Stimulated activated CD4-positive, alpha-beta T cell treated with anti-CD3 and anti-CD28 coated beads, Interleukin-2, amount 100 ng/mL, for 24 hours (primary cell): ENCODE measurements at regions not wholly inside any gene's neighbourhood (a gene's known extent, or its start where the extent isn't known, plus 50 kb on each side); places are given as distances from the start of the nearest gene placed in this dataset.

ENCODE experiments used
- DNase-seq, 2 donors: peaks; one replicate each; pipeline ENCODE4 v3.0.0-alpha.2; 2020

DNA sequence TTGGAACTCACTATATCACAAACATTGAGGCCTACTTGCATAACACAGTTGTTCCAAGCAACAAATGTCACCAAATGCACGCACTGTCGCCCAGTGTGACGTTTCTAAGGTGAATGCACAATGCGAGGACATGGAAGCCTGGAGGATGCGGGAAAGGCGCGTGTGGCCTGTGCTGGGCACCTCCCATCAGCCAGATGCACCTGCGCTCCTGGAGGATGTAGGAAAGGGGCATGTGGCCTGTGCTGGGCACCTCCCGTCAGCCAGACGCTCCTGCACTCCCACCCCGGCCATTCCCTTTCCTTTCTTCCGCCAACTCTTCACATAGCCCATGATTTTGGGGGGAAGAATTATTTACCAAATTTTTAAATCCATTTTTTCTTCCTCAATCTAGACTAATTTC, 202.4 kb upstream of the SOX1 start:
- DNase-seq: no peak

DNA sequence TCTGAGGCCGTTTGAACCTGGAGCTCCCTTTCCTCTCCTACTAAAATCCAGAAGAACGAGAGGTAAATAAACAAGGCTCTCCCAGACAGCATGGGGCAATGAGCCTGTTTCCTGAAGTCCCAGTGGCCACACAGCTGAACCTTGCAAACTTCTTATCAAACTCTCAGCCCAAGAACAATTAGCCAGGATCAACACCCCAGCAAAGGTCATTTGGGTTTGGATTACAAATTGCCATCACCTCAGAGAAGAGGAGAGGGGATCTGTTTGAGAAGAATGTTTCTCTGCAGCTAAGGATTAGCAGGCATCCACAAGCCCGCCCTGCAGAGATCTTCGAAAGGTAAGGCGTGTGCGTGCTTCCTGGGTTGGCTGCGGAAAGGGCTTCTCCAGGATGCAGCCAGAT, 201.9 kb upstream of the SOX1 start:
- DNase-seq: no peak

- no peak for DNase-seq
Observed at GRCh38 chr13:111865826-111866225, 201.1 kb upstream of the SOX1 start.

- no peak for DNase-seq
Observed at GRCh38 chr13:111866731-111867245, 200.2 kb upstream of the SOX1 start.

GRCh38 chr13:111867657-111868056, 199.3 kb upstream of the SOX1 start:
- DNase-seq: no peak

DNA sequence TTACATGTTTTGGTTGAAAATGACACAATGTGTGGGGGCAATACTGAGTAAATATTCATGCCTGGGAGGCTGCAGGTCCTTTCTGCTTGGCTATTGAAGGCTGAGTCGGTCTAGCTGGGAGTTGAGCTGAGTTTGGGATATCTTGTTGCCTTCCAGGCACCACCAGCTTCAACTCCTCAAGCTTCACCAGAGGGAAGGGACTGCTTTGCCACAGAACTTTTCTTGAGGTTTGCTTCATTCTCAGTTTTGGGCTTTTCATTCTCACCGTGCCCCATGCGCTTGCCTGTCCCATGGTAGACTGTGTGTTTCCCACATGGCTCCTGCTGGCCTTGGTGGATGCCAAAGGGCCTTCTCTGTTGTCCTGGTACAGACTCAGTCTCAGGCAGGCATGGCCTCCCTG, 198.2 kb upstream of the SOX1 start:
- no peak for DNase-seq

GRCh38 chr13:111872475-111873150, 194.3 kb upstream of the SOX1 start:
- no peak for DNase-seq

- DNase-seq: no peak
Observed at GRCh38 chr13:111873676-111874178, 193.2 kb upstream of the SOX1 start.

DNA sequence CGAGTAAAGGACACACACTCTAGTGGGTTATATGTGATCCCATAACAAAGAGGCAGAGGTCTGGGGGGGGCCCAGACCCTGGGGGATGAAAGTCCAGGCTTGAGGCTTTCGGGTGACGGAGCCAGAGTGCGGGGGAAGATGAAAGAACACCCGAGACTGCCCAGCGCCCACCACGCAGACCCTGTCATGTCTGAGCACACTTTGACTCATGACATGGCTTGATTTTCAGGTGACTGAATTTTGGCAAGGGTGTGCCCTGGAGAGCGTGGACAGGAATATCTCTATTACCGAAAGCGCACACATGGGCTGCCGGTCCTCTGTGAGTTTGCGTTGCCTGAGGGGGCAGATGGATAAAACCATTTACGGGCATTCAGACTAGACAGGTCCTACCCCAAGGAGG, 192.0 kb upstream of the SOX1 start:
- DNase-seq: no peak

GRCh38 chr13:111875915-111876314, 191.0 kb upstream of the SOX1 start:
- DNase-seq: no peak

DNA sequence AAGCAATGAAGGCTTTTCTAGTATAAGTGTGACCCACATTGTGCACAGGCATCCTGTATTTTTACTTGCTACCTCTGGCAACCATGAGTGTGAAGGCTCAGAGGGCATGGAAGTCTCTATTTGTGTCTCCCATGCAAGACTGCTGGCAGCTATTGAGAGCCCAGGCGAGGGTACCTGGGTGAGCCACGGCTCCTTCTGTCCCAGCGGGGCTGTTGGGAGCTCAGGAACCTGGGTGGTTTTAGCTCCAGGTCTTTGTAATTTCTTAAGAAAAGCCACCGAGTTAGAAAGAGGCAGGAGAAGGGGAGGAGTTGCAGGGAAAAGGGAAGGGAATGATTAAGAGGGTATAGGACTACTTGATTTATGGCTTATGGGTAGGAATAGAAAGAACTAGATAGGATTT, 190.4 kb upstream of the SOX1 start:
- no peak for DNase-seq

- DNase-seq: no peak
Observed at GRCh38 chr13:111877906-111878305, 189.0 kb upstream of the SOX1 start.

DNA sequence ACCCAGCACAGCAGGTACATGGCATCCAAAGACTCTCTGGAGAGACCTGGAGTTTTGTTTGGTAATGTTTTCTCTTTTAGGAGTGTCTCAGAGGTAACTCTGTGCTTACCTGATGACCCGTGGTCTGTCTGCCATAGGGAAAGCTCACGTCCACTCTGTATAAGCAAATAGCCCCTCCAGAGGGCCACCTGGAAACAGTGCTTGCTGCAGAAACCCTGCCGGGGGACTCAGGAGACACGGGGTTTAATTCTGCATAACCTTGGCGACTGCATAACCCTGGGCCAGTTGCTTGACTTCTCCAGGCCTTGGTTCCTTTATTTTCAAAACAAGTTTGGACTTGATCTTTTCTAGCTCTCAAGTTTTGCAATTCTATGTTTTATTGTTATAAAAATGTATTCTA, 187.2 kb upstream of the SOX1 start:
- no peak for DNase-seq

GRCh38 chr13:111880185-111880584, 186.8 kb upstream of the SOX1 start:
- no peak for DNase-seq

- no peak for DNase-seq
Observed at GRCh38 chr13:111881700-111882099, 185.2 kb upstream of the SOX1 start.

DNA sequence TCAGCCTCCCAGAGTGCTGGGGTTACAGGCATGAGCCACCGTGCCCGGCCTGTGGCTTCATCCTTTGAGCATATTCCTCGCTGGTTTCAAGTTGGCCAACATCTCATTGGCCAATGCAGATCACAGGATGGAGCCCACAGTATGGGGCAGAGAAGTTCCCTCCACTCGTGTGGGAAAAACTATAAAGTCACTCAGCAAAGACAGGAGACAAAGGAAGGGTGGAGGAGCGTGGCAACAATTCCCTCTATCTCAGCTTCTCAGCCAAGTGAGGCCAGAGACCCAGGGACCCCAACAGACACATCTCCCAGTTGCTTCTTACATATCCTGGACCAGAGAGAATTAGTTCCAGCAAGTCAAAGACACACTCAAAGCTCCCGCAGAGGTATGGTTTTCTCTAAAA, 184.6 kb upstream of the SOX1 start:
- DNase-seq: no peak

DNA sequence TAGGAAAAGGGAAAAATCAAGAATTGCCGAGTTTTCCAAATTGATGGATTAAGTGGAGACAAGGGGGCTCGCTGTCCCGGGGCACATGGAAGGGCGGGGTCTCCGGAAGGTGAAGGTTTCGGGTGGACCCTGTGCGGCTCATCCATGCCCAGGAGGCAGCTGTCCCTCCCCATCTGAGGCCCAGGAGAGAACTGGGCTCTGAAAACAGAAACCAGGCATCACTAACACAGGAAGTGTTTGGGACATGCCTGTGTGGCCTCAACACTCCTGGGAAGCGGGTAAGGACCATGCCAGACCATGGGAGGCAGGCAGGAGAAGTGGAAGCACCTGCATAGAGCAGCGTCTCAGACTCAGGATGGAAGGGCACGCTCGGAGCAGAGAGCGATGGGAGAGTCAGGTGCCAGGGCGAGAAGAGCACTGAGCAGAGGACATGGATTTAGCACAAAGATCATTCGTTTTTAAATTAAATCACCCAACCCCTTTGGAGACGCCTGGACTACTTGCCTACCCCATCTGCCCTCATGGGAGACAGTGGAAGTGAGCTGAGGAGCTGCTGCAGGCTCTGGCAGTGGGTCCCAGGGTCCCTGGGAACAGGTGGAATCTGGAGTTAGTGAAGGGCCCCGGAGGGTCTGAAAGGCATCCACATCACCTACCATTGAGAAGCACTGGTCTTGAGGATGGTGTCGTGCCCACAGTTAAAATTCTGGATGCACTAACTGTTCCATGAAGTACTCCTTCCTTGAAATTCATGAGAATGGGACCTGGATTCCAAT, 183.2 kb upstream of the SOX1 start:
- no peak for DNase-seq

DNA sequence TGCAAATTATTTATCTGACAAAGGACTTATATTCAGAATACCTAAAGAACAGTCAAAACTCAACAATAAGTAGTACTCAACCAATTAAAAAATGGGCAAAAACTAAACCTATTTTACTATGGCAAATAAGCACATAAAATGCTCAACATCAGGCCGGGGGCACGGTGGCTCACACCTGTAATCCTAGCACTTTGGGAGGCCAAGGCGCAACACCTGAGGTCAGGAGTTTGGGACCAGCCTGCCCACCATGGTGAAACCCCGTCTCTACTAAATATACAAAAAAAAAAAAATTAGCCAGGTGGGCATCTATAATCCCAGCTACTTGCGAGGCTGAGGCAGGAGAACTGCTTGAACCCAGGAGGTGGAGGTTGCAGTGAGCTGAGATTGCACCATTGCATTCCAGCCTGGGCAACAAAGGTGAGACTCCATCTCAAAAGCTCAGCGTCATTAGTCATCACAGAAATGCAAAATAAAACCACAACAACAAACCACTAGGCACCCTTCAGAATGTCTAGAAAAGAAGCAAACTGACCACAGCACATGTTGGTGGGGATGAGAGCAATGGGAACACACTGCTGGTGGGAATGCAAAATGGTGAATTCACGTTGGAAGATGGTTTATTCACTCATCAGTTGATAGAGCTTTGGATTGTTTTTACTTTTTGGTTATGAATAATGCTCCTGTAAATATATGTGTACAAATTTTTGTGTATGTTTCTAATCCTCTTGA, 180.6 kb upstream of the SOX1 start:
- DNase-seq: no peak

DNA sequence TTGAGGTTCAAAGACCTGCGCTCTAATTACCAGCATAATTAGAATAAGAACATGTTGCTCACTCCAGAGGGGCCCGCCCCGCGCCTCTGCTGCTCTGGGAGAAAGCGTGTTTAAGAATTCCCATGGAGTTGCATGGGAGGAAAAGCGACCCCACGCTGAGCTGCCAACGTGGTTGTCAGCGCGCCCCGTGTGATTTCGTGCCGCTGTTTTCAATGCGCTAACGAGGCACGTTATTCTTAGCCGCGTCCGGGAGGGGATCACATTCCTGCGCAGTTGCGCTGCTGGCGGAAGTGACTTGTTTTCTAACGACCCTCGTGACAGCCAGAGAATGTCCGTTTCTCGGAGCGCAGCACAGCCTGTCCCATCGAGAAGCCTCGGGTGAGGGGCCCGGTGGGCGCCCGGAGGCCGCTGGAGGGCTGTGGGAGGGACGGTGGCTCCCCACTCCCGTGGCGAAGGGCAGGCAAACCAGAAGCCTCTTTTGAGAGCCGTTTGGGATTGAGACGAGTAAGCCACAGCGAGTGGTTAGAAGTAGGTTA, 173.8 kb upstream of the SOX1 start:
- DNase-seq: no peak

DNA sequence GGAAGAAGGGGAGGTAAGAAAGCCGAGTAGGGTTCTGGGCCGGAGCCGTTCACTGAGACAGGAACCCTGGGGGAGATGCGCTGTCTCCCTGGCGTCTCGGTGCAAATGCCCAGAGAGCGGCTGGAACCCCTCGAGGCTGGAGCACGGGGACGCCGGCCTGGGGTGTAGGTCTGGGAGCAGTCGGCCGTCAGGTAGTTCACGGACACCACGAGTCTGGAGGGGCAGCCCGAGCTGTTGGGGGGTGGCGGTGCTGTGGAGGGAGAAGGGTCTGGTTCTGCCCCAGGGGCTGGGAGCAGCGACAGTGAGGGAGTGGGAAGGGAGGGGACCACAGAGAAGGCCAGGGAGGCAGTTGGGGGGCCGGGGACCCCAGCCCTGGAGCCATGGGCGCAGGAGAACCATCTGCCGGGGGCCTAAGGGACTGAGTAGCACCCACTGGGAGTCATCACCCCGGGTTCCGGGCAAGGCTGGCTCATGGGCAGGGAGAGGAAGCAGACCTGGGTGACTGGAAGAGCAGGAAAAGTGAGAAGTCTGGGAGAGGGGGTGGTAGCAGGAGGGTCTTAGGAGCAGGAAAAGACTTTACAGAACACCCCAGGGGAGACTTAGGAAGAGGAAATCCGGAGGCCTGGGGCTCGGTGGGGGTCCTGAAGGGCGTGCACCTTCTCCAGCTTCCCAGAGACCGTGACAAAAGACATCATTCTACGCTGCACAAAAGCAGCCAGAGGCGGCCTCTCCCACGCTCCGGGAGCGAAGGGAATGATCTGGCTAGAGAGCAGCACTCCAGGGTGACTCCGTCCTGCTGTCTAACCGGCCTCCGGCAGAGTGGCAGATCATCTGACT, 173.1 kb upstream of the SOX1 start:
- no peak for DNase-seq

- DNase-seq: no peak
Observed at GRCh38 chr13:111895896-111896821, 170.8 kb upstream of the SOX1 start.
